AG10803 (cell line): ENCODE measurements at regions not wholly inside any gene's neighbourhood (a gene's known extent, or its start where the extent isn't known, plus 50 kb on each side); places are given as distances from the start of the nearest gene placed in this dataset.

Source experiments
- DNase-seq: peaks from one replicate; pipeline ENCODE4 v3.0.0; 2010; ENCODE audit warnings: low read depth
- H3K4me3 ChIP-seq: 2 replicates; pipeline ENCODE4 v1.5.1; 2011; ENCODE audit warnings: mild to moderate bottlenecking, low read length, control low read depth
- CTCF ChIP-seq: conservative IDR thresholded peaks from 2 replicates; pipeline ENCODE4 v1.5.1; 2011; ENCODE audit warnings: mild to moderate bottlenecking, low read length, control low read depth, inconsistent platforms

- H3K4me3 ChIP-seq: no peak overlapping the region
- DNase-seq: no peak
- no peak for TF ChIP-seq CTCF
These were observed 116.6 kb downstream of the C16orf95 start for GRCh38 chr16:87200637-87201036.

GRCh38 chr16:87201052-87201451 is 116.1 kb downstream of the C16orf95 start:
- no peak for TF ChIP-seq CTCF
- peak; percentile 99 for DNase-seq

GRCh38 chr16:87201790-87202189 is 115.4 kb downstream of the C16orf95 start:
- no peak for TF ChIP-seq CTCF

More at GRCh38 chr16:87201052-87201451, 116.1 kb downstream of the C16orf95 start:
- no peak overlapping the region for H3K4me3 ChIP-seq

GRCh38 chr16:87202346-87202745 is 114.8 kb downstream of the C16orf95 start:
- TF ChIP-seq CTCF: no peak
- DNase-seq: peak; percentile 84
- no peak overlapping the region for H3K4me3 ChIP-seq

More at GRCh38 chr16:87201790-87202189, 115.4 kb downstream of the C16orf95 start:
- DNase-seq: no peak
- H3K4me3 ChIP-seq: no peak overlapping the region

GRCh38 chr16:87203060-87203656 is 114.0 kb downstream of the C16orf95 start:
- TF ChIP-seq CTCF: peak; percentile 91
- DNase-seq: peak; percentile 90
- no peak overlapping the region; the same call in 1 of the 2 replicates for H3K4me3 ChIP-seq

GRCh38 chr16:87206646-87207451 is 110.3 kb downstream of the C16orf95 start:
- peak; percentile 84 for DNase-seq
- no peak for TF ChIP-seq CTCF
- H3K4me3 ChIP-seq: peak overlapping the region; percentile 23

GRCh38 chr16:87207509-87207908 is 109.7 kb downstream of the C16orf95 start:
- no peak for TF ChIP-seq CTCF
- H3K4me3 ChIP-seq: peak overlapping the region; percentile 23
- peak; percentile 93 for DNase-seq
